GM21737 (cell line): ENCODE measurements at regions not wholly inside any gene's neighbourhood (a gene's known extent, or its start where the extent isn't known, plus 50 kb on each side); places are given as distances from the start of the nearest gene placed in this dataset.
"Not testable (repeated sequence)": the region's sequence is repeated elsewhere in the genome, so short reads cannot be mapped to it uniquely, and the experiment has no call there.

Source experiments
- ATAC-seq: cut with Tn5 transposase; IDR thresholded peaks from one replicate; pipeline ENCODE4 v1.9.1; 2021; ENCODE audit warnings: mild to moderate bottlenecking, moderate library complexity; ENCODE audit not compliant: unreplicated experiment

DNA sequence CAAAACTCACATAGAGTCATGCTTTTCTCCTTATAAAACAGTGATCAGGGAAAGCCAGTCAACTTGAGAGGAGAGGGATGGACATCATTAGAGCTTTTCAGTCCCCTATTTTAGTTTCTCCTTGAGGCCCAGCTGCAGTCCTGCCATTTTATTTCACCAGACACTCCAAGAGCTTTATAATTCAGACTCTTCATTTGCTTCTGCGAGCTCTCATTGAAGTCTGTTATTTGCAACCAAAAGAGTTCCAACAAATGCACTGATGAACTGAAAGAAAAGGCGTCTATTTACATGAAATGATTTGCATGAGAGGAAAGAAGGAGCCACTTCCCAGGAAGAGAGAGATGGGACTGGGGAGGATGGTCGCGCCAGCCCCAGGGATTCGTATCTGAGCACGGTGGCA is 86.8 kb downstream of the NDUFA12 start:
- no peak for ATAC-seq

DNA sequence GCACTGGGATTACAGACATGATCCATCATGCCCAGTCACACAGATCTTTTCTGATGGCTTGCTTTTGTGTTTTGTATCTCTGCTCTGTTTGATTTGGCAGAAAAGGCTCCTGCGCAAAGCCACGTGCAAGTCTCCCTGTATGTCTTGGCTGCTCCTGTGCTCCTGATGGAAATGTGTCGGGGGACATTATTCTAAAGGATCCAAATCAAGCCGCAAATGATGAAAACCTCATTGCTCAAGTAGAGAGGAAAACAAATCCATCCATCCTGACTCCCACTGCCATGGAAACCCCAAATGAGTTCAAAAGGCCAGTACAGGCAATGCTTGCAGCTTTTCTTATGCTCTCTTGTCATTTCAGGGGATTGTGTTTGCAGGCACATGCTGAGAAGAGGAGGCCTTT is 93.8 kb downstream of the NDUFA12 start:
- ATAC-seq: no peak

DNA sequence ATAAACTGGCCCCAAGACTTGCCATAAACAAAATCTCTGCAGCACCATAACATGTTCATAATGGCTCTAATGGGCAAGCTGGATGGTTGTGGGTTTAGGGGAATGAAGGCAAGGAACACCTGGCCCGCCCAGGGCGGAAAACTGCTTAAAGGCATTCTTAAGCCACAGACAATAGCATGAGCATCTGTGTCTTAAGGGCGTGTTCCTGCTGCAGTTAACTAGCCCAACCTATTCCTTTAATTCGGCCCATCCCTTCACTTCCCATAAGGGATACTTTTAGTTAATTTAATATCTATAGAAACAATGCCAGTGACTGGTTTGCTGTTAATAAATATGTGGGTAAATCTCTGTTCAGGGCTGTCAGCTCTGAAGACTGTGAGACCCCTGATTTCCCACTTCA is 97.7 kb downstream of the NDUFA12 start:
- not testable (repeated sequence) for ATAC-seq

DNA sequence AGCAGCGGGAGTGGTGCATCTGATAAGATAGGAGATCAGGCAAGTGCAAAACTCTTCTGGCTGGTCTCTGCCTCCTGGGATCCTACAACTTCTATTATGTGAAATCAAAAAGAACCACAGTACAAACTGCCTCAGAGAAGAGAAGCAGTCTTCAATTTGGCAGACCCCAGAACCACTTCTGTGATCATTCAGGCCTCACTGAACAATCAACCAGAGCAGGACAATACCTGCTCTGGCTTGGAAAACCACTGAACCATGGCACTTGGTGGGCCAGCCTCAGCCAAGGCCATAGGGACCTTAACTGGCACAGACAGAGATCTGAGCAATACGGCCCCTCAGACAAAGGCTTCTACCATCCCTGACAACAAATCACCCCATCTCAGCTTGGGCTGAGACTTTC is 103.0 kb downstream of the NDUFA12 start:
- no peak for ATAC-seq

DNA sequence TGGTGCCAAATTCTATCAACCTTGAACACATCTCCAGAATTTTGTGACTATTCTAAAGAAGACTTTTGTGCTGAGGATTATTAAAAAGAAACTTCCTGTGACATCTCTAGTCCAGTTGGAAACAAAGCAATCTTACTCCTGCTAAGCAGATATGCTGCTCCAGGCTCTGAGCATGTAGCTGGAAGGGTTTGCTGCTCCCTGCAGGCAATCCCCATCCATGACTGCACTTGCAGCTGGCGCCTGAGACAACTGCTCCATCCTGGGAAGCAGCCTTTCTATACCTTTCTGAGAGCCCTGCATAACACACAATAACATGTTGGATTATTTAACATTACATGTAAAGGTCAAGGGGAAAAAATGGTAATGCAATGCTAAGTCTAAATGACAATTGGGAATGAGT is 105.1 kb downstream of the NDUFA12 start:
- no peak for ATAC-seq

DNA sequence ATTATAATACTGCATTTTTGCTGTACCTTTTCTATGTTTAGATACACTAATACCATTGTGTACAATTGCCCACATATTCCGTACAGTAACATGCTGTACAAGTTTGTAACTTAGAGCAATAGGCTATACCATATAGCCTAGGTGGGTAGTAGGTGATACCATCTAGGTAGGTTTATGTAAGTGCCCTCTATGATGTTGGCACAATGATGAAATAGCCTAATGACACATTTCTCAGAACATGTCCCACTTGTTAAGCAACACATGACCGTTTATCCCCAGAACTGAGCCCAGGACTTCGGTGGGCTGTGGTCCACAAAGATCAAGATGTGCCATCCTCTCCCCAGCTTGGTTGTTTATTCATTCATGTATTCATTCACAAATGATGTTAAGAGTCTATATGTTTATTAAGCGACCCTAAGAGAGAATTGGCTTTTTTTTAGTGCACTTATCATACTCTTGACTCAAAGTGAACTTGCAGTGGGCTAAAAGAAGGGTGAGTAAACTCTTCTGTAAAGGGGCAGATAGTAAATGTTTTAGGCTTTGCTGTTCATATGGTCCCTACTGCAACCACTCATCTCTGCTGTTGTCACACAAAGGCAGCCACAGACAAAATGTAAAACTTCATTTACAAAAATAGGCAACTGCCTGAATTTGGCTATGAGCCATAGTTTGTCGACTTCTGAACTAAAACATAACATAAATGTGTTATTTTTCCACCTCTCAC is 110.8 kb downstream of the NDUFA12 start:
- no peak for ATAC-seq

DNA sequence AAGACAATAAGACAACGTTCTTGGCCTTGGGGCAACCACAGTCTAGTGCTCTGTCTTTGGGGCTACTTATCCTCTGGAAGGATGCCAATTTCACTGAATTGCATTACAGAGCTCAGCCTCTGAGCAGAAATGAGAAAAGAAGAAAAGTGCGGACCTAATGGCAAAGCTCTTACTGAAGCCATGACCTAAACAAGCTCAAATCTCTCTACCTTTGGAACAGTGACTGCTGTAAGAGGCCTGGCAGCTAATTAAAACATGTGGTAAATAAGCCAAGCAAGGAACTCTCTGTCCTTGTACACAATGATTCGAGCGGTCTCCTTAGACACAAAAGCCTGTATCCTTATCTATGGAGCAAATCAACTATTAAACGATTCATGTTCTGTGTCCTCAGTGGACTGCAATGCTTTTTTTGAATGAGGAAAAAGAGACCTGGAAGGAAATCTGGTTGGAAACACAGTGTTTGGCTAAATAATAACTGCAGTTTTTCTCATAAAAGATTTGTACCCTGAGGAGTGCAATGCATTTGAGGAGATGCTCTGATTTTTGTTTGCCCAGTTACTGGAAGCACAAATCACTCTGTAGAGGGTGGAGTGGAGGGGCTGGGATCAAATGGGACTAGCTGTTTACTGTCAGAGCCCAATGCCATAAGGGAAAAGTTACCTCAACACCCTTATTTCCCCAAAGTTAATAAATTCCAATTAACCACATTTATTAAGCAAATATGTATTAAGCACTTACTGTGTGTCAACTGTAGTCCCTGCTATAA is 113.9 kb downstream of the NDUFA12 start:
- ATAC-seq: no peak

DNA sequence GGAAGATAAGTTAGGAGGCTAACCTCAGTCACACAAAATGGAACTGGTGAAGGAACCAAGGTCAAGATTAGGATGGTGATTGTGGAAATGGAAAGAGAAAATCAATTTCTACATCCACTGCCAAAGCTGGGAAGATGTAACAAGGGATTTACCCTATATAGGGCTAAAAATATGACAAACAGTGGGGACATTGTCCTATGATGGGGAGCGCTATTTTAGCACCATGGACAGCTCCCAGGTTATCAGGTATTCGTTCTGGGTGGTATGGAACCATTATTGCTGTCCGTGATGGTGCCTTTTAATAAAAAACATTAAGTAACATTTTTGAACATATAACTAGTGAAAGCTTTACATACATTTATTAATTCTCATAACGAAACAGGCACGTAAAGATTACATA is 124.0 kb downstream of the NDUFA12 start:
- no peak for ATAC-seq

DNA sequence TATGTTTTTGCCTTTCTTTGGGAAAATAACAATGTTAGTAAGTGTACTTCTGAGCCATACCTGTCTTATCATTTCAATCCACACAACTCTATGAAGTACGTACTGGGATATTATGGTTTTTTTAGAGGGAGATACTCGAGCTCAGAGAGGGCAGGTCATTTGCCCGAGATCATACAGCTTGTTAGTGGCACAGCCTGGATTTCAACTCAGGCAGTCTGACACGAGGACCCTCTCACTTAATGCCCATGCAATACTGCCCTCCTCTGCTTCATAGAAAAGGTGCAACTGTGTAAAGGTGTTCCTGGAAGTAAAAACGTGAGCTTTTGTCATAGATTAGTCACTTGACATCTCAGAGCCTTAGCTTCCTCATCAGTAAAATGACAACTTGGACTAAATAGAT is 128.0 kb downstream of the NDUFA12 start:
- ATAC-seq: peak; percentile 48

DNA sequence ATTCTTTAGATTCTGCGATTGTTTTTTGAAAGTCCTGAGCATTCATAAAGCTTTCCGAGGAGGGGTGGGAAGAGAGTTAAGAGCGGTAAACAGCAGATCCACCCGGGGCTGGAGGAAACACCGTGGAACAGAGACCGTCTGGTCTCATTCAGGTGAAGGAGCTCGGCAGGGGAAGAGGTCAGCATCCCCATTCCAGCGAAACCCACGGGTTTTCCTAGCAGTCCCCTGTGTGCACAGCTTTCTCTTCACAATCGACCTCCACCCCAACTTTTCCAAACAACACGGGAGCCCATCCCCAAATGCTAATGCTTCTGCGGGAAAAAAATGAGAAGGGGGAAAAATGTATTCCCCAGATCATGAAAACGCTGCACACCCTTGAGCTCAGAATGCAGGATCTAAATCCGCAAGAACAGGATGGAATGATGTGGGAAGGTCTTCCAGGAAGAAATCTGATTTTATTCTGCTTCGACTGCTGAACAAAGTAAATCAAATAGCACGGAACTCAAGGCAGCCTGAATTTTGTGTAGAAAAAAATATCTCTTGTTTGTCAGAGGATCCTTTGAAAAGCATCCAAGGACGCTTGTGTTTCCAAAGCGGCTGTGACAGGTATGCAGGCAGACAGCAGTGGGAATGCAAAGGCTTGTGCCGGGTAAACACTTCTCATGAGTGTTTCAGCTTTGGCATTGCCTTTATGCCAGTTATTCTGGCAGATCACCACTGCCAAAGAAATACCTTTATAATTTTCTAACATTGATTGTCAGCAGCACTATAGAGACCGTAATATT is 128.8 kb downstream of the NDUFA12 start:
- ATAC-seq: no peak

DNA sequence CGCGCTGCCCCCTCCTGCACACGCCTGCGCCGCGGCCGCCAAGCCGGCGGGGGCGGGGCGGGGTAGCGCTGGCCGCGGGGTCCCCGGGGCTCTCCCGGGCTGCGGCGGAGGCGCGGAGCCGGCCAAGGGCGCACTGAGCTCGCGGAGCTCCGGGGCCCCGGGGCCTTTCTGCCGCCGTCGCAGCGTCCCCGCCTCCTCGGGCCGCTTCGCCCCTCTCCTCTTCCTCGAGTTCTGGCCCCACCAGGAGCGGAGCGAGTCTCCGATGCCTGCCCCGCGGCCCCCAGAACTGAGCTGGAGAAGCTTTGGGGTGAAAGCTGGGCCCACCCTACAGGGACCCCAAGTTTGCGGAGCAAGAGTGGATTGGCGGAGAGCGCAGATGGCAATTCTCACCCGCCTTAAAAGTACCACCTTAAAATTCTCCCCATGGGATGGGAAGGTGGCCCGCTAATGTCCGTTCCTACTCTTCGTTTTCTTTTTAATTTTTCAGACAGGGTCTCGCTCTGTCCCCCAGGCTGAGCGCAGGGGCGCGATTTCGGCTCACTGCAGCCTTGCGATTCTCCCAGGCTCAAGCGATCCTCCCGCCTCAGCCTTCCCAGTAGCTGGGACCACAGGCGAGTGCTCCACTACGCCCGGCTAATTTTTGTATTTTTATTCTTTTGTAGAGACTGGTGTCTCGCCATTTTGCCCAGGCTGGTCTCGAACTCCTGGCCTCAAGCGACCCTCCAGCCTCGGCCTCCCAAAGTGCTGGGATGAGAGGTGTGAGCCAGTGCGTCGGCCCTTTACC is 129.6 kb downstream of the NDUFA12 start:
- no peak for ATAC-seq

DNA sequence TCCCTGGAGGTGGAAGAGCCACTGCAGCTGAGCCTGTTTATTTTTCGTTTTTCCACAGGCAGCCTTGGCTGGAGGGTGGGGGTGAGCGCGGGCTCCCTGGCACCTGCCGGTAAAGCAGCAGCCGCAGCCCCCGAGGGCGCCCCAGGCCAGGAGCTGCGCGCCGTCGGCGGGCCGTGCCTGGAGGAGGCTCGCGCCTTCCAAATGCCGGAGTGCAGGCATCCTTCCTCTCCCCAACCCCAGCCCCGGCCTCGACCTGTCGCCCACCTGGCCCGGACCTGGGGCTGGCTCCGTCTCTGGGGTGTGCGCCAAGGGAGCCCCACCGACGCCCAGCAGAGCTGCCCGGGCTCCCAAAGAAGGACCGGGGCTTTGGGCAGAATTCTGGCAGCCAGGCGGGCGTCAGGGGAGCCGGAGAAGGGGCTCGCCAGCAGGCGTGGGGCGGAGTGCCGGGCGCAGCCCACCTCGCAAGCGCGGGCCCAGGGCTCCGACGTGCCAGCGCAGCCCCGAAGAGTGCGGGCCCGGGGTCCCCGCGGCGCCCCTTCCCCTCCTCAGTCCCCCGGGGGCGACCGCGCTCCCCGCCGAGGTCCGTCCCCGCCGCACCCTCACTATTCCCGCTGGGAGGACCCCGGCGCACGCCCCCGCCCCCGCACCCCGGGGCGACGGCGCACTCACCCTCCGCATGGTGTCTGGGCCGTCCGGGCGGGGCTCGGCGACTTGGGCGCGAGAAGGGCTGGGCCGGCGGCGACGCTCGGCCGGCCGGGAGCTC is 130.3 kb downstream of the NDUFA12 start:
- peak; percentile 79 for ATAC-seq

DNA sequence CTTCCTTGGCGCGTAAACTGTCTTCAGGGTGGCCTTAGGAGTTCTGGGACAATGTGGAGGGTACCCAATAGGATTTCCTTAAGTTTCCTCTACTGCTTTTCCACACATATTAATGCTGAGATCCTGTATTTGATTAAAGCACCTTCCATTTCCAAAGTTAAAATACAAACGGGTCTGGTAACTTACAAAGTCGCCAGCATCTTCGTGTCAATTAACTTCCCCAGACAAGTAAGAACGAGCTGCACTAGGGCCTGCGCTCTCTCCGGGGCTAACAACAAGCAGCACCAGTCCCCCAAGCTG is 130.9 kb downstream of the NDUFA12 start:
- ATAC-seq: no peak

DNA sequence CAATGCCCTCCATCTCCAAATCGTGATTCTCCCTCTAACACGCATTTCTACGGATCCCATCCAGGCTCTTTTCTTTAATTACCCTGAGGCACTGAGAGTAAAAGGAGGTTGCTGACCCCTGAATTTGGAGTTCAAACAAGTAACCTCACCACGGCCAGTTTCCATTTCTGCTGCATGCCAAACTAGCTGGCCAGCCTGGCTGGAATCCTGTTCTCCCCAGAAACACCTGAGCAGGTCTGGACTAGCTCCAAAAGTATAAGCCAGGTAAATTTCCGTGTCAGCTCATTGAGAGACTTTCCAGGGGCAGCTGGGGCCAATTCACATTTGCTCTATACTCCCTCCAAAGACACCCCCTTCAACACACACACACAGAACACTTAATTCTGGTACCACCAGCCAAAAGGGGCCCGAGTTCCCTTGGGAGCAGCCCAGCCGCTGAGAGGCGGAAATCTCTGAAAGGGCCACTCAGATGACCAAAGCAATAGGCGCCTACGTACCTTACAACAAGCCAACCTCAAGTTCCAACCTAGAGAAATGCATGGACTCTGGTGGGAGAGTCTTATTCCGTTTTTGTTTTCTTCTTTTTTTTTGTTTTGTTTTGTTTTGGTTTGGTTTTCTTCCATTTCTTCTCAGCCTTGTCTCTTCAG is 131.4 kb downstream of the NDUFA12 start:
- ATAC-seq: no peak

DNA sequence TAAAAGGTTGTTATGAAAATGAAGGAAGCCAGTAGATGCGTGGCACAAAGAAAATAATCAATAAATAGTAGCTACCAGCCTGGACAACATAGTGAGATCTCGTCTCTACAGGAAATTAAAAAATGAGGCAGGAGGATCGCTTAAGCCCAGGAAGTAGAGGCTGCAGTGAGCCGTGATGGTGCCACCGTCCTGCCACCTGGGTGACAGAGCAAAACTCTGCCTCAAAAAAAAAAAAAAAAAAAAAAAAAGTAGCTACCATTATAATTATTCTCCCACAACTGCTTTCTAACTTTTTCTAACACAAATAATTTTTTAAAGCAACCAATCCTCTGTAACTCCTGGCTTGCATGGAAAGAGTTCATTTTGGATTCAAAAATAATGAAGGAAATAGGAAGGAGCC is 133.0 kb downstream of the NDUFA12 start:
- no peak for ATAC-seq

DNA sequence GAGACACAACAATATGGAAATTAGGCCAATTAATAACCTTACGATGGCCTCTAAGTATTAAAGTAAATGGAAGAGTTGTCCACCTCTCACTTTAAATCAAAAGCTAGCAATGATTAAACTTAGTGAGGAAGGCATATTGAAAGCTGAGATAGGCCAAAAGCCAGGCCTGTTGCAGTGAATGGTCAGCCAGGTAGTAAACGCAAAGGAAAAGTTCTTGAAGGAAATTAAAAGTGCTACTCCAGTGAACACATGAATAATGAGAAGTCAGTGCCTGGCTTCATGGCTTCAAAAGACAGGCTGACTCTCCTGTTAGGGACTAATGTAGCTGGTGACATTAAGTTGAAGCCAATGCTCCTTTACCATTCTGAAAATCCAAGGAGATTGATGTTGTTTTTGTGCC is 135.3 kb downstream of the NDUFA12 start:
- ATAC-seq: no peak

DNA sequence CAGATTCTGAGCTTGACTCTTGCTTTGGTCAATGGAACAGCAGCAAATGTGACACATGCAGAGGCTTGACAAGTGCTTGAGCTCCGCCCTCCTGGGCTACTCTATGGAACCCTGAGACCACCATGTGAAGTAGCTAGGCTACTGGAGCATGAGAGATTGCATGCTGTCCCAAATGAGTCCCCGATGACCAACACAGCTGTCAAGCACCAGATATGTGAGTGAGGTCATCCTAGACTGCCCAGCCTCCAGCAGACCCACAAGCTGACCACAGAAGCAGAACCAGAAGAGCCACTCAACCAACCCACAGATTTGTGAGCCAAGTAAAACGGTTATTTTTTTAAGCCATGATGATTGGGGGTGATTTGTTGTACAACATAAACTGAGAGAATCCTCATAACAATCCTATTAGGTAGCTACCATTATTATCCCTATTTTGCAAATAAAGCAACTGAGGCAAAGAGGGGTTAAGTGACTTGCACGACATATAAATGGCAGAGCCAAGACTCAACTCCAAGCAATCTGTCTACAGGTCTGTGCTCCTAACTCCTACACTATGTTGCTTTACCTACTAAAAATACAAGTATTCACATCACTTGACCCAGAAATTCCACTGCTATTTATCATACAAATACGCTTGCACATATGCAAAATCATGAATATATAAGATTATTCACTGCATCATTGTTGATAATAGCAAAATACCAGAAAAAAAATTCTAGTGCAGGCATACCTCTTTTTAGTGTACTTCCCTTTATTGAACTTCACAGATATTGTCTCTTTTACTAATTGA is 136.2 kb downstream of the NDUFA12 start:
- no peak for ATAC-seq

DNA sequence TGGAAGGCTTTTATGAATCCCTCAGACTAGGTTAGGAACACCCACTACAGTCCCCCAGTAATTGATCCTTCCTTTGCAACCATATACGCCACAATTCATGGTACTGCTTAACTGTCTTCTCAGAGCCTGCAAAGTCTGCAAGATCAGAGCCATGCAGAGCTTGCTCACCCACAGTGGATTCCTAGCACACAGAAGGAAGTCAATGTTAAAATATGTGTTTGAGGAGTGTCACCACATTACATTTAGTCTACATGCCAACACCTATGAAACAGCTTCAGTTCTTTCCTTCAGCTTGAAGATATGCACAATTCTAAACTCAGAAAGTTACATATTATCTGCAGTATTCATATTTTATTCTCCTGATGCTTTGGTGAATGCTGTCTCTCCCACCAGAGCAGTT is 138.5 kb downstream of the NDUFA12 start:
- no peak for ATAC-seq

DNA sequence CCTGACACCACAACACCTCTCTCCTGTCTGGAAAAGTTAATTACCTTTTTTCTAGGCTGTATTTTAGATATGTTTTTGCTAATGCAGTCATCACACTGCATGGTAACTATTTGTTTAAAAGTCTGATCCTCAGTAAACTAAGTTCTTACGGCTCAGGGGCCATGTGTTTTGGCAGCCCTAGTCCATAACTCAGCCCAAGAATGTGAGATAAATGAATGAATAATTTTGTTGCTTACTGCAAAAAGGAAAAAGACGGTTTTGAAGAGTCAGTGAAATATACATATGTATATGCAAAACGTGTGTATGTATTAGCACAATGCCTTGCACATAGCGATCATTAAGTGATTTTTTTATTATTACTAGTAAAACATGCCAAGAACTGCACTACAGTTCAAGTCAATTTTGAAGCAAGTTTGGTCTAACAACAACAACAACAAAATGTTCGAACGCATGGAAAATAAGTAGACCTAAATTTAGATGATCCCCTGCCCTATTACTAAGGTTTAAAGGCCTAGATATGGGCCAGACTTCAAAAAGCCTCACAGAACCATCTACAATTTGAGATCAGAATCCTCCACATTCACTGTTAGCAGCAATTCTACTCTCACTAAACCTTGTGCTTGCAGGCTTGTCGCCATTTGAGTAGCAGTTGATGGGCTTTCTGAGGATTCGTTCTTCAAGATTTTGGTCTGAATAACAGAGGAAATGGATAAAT is 140.0 kb downstream of the NDUFA12 start:
- no peak for ATAC-seq
